KMS-11 (cell line): ENCODE measurements at regions not wholly inside any gene's neighbourhood (a gene's known extent, or its start where the extent isn't known, plus 50 kb on each side); places are given as distances from the start of the nearest gene placed in this dataset.

Source experiments
- H2AFZ ChIP-seq: fragments of 200-600 bp; sonication (generic); 2 replicates; pipeline ENCODE4 v1.6.1; 2016; ENCODE audit warnings: antibody characterized with exemption, mixed run types, low read depth
- H3K27ac ChIP-seq: fragments of 200-600 bp; sonication (generic); 2 replicates; pipeline ENCODE4 v1.6.1; 2016; ENCODE audit warnings: mild to moderate bottlenecking, mixed run types
- H3K27me3 ChIP-seq: fragments of 200-600 bp; sonication (generic); 2 replicates; pipeline ENCODE4 v1.6.1; 2017; ENCODE audit warnings: mild to moderate bottlenecking, low read depth, mixed run types, moderate library complexity; ENCODE audit not compliant: insufficient read depth
- H3K36me3 ChIP-seq: fragments of 200-600 bp; sonication (generic); 2 replicates; pipeline ENCODE4 v1.6.1; 2017; ENCODE audit warnings: mild to moderate bottlenecking, mixed run types; ENCODE audit not compliant: insufficient read depth
- H3K4me1 ChIP-seq: fragments of 200-600 bp; sonication (generic); 2 replicates; pipeline ENCODE4 v1.6.1; 2016; ENCODE audit warnings: mild to moderate bottlenecking, low read depth, mixed run types; ENCODE audit not compliant: poor library complexity, severe bottlenecking
- H3K4me2 ChIP-seq: fragments of 200-600 bp; sonication (generic); 2 replicates; pipeline ENCODE4 v1.7.0; 2016; ENCODE audit warnings: mild to moderate bottlenecking, mixed run types
- H3K4me3 ChIP-seq: fragments of 200-600 bp; sonication (generic); IDR thresholded peaks from 2 replicates; pipeline ENCODE4 v1.6.1; 2017; ENCODE audit warnings: low read depth, low read length, mixed read lengths; ENCODE audit not compliant: insufficient read depth
- H3K79me2 ChIP-seq: fragments of 200-600 bp; sonication (generic); 2 replicates; pipeline ENCODE4 v1.6.1; 2016; ENCODE audit warnings: low read depth, mixed run types; ENCODE audit not compliant: insufficient read depth
- H3K9ac ChIP-seq: fragments of 200-600 bp; sonication (generic); 2 replicates; pipeline ENCODE4 v1.6.1; 2016; ENCODE audit warnings: mild to moderate bottlenecking, mixed run types
- H4K20me1 ChIP-seq: fragments of 200-600 bp; sonication (generic); 2 replicates; pipeline ENCODE4 v1.6.1; 2016; ENCODE audit warnings: mild to moderate bottlenecking, mixed run types; ENCODE audit not compliant: insufficient read depth
- CTCF ChIP-seq: fragments of 200-600 bp; sonication (generic); conservative IDR thresholded peaks from 2 replicates; pipeline ENCODE4 v1.6.1; 2017; ENCODE audit warnings: low read depth, mild to moderate bottlenecking, antibody characterized with exemption, low read length, moderate library complexity, mixed read lengths

DNA sequence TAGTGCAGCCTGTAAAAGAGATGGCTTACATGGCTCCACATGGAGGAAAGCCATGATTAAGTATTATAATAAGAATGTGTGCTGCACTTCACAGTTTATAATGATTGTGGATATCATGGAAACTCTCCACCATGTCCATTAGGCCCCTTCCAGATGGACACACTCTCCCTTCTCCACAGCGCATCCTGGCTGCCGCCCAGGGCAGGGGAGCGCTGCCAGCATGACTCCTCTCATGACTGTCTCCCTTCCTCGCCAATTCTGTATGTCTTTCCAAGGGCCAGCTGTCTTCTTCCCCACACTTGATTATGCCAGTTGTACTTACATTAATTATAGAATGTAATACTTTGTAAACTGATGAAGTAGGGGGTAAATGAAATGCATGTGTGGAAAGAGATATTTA lies 259.3 kb upstream of the TMEM72 start:
- Histone ChIP-seq H3K4me2 (no peak overlapping the region), H2AFZ (no peak overlapping the region), H3K79me2 (no peaks in the 10 kb centered on the region), H3K4me3 (no peak overlapping the region), H3K36me3 (no peaks in the 10 kb centered on the region), H3K4me1 (no peaks in the 10 kb centered on the region), H3K27me3 (no peaks in the 10 kb centered on the region), H4K20me1 (no peaks in the 10 kb centered on the region), H3K9ac (no peak overlapping the region), H3K27ac (no peak overlapping the region)
- TF ChIP-seq CTCF, result no peak

DNA sequence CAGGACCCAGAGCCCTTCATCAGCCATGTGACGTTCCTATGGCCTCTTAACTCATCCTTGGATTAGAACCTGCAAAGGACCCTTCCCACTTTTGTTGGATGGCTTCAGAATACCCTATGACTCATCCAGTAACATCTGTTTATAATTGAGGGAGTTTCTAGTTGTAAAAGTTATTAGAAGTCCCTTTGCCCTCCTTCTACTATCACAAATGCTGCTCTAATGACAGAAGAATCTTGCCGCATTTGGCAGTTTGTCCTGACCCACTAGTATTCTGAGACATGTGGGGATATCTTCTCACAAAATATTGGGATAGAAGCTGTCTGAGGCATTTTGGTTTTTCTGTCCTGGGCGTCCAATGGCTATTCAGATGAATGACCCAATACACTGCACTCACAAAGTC lies 251.8 kb upstream of the TMEM72 start:
- no peak for TF ChIP-seq CTCF
- no peak overlapping the region for H3K4me3 ChIP-seq
- no peak overlapping the region for H3K4me2 ChIP-seq
- H3K9ac ChIP-seq, result no peak overlapping the region
- no peaks in the 10 kb centered on the region for H3K79me2 ChIP-seq
- no peaks in the 10 kb centered on the region for H3K27me3 ChIP-seq
- H3K4me1 ChIP-seq, result no peaks in the 10 kb centered on the region
- no peak overlapping the region for H3K27ac ChIP-seq
- no peaks in the 10 kb centered on the region for H3K36me3 ChIP-seq
- no peak overlapping the region for H2AFZ ChIP-seq
- H4K20me1 ChIP-seq, result no peaks in the 10 kb centered on the region

DNA sequence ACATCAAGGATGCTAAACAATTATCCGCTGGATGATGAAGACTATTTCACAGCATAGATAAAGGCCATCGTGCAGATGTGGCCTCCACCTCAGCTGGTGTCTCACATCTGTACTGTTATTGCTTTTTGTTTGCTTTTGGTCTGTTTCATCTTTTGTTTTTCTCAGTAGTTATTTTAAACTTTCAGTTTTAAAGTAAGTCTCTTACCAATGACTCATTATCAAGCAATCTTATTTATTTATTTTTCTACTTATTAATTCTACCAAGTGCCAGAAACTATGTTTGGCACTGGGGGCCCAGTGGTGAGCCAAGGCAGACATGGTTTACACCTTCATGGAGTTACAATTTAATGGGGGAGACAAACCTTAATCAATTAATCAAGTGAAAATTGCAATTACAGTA lies 250.9 kb upstream of the TMEM72 start:
- Histone ChIP-seq H3K36me3 (no peaks in the 10 kb centered on the region), H3K4me1 (no peaks in the 10 kb centered on the region), H4K20me1 (no peaks in the 10 kb centered on the region), H3K4me2 (no peak overlapping the region), H3K4me3 (no peak overlapping the region), H3K9ac (no peak overlapping the region), H2AFZ (no peak overlapping the region), H3K27me3 (no peaks in the 10 kb centered on the region), H3K27ac (no peak overlapping the region), H3K79me2 (no peaks in the 10 kb centered on the region)
- TF ChIP-seq CTCF, result no peak

DNA sequence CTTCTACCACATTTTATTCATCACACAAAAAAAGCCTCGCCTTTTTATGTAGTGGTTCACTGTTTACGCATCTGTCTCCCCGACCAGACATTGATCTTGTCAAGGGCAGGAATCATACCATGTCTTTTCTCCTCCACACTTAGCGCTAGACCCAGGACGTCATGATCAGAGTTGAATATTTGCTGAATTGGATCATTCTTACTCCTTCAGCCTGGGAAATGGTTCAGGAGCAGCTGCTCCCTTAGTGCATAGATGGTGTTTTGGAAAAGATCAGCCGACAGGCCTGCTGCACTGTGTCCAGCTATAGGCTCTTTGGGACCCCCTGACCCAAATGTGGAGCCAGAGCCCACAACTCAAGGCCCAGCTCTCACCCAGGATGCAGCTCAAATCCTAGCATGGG lies 249.1 kb upstream of the TMEM72 start:
- Histone ChIP-seq H3K4me1 (no peaks in the 10 kb centered on the region), H2AFZ (no peak overlapping the region), H3K27ac (no peak overlapping the region), H3K36me3 (no peaks in the 10 kb centered on the region), H4K20me1 (no peaks in the 10 kb centered on the region), H3K4me3 (no peak overlapping the region), H3K27me3 (no peaks in the 10 kb centered on the region), H3K4me2 (no peak overlapping the region), H3K79me2 (no peaks in the 10 kb centered on the region), H3K9ac (no peak overlapping the region)
- TF ChIP-seq CTCF, result no peak

DNA sequence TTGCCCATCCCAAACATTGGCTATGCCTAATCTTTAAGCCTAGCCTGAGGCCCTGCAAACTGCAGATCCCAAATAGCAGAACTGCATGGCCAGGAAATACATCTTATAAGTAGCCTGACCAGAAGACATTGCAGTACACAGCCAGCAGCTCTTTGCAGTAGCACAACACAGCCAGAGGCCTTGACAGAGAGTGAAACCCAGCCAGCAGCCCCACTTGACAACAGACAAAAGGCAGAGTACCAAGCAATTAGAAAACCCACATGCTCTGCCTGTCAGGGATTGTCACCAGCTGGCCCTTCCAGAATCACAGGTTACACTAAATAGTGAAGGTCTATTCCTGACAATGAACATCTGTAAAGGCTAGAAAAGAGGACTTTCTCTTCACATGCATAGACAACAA lies 242.8 kb upstream of the TMEM72 start:
- no peak for TF ChIP-seq CTCF
- no peak overlapping the region for H3K9ac ChIP-seq
- no peak overlapping the region for H3K4me2 ChIP-seq
- H3K4me3 ChIP-seq, result no peak overlapping the region
- H2AFZ ChIP-seq, result no peak overlapping the region
- H4K20me1 ChIP-seq, result no peaks in the 10 kb centered on the region
- no peaks in the 10 kb centered on the region for H3K79me2 ChIP-seq
- H3K27me3 ChIP-seq, result no peaks in the 10 kb centered on the region
- no peak overlapping the region for H3K27ac ChIP-seq
- H3K4me1 ChIP-seq, result no peaks in the 10 kb centered on the region
- no peaks in the 10 kb centered on the region for H3K36me3 ChIP-seq
